Peyer's patch (tissue), 4 donors: ENCODE measurements at regions not wholly inside any gene's neighbourhood (a gene's known extent, or its start where the extent isn't known, plus 50 kb on each side); places are given as distances from the start of the nearest gene placed in this dataset.

Source experiments
- CTCF ChIP-seq, 6 experiments: fragments of 450-650 bp in 4 of 6; fragments of 200-600 bp in 2 of 6; sonication (generic) in 1 of 6; IDR thresholded peaks; one replicate each; pipeline ENCODE4 v1.5.1; 2017 to 2019; ENCODE audit warnings: antibody characterized with exemption in 6 of 6, mild to moderate bottlenecking in 3 of 6, moderate library complexity in 1 of 6
- POLR2A ChIP-seq, 2 donors: fragments of 450-650 bp; IDR thresholded peaks; one replicate each; pipeline ENCODE4 v1.5.1; 2017; ENCODE audit warnings: antibody characterized with exemption in 2 of 2, mild to moderate bottlenecking in 2 of 2, moderate library complexity in 2 of 2

GRCh38 chr7:115078386-115078785 is 156.5 kb downstream of the MDFIC start:
- TF ChIP-seq CTCF (IDR thresholded peaks at IDR 0.05) (no peak), POLR2A (IDR thresholded peaks at IDR 0.05) (no peak)
